ENCODE measurements at regions not wholly inside any gene's neighbourhood (a gene's known extent, or its start where the extent isn't known, plus 50 kb on each side); places are given as distances from the start of the nearest gene placed in this dataset.
"Not testable (repeated sequence)": the region's sequence is repeated elsewhere in the genome, so short reads cannot be mapped to it uniquely, and the experiment has no call there.

DNA sequence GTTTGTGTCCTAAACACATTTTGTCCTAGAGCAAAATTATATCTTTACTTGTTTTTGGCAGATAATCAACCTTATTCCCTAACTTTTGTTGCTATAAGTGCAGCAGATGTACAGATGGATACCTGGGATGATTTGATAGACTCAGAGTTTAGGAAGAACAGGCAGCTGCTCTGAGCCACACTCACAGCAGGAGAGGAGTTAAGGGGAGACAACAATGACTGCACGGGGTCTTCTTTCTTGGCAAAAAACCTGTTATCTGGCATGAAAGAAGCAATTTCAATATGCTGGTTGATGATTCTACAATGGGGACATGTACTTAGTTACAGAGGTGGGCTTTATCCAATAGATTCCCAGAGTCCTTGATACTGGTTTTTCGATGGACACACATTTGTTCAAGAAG, 258.9 kb upstream of the PCDH9 start:
- DNase-seq: no peak

DNA sequence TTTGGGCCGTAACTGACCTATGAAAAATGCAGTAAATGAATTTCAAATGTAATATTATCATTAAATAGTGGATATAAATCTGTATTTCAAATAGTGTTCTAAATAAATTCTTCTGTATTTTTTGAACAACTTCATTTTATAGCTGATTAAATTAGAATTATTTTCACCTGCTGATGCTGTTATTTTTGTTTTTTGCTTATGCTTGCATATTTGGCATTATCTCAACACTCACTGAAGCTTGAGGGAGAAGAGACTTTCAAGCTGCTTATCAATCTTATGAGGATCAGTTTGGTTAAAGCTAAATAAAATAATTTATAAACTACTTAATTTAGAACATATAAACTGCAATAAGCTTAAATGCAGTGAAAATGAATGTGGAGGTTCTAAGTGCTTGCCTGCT, 251.3 kb upstream of the PCDH9 start:
- no peak for DNase-seq

DNA sequence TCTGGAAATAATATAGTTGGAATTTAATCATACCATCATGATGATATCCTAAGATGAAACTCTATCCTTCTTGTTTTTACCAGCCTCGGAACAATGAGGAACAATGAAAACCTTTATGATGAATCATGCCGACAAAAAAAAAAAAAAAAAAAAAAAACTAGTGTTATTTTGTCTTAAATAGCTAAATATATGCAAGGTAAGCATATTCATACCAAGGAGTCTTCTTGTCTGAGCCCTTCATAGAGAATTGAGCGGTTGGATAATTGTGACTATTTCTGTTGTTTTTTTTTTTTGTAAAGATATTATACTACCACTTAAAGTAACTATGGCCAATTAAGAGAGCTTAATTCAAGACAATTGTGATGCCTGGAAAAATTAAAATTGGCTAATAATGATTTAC, 244.0 kb upstream of the PCDH9 start:
- DNase-seq: no peak

DNA sequence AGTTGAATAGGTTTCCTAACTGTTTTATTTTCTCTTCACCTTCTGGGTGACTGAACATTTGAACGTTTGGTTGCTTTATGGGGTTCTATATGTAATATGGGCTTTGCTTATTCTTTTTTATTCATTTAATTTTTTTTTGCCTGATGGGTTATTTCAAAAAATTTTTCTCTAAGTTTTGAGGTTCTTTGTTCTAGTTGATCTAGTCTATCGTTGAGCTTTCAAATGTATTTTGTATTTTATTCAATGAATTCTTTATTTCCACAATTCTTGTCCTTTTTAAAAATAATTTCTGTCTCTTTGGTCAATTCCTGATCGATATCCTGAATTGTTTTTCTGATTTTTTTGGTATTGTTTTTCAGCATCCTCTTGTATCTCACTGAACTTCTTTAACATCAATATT, 239.5 kb upstream of the PCDH9 start:
- no peak for DNase-seq

DNA sequence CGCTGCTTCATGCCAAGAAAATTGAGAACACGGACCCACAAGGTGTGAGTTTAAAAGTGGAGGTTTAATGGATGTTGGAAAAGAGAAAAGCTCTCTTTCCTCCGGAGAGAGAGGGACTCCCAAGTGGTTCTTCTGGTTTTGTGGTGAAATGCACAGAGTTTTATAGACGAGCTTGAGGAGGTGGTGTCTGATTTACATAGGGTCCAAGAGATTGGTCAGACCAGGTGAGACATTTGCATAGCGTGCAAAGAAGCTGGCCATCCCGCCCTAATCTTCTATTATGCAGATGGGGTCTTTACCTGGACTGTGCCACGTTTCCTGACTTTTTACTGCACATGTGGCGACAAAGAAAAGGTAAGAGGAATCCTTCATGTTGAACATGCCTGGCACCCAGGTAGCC, 236.4 kb upstream of the PCDH9 start:
- no peak for DNase-seq

DNA sequence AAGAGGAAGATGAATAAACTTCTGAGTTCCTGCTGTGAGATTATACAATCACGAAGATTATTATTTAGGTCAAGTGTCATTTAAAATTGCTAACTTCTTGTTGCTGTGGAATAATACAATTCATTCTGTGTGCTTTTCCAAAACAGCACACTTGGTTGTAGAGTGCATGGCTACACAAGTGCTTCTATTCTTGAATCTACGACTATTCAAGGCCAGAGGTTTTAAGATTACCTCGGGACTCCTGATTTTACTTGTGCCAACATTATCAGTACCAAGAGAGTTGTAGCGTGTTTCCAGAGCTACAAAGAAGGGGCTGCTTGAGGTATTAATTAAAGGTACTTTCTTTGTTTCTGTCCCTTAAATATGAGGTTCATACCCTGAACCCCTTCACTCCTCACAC, 234.0 kb upstream of the PCDH9 start:
- DNase-seq: no peak

DNA sequence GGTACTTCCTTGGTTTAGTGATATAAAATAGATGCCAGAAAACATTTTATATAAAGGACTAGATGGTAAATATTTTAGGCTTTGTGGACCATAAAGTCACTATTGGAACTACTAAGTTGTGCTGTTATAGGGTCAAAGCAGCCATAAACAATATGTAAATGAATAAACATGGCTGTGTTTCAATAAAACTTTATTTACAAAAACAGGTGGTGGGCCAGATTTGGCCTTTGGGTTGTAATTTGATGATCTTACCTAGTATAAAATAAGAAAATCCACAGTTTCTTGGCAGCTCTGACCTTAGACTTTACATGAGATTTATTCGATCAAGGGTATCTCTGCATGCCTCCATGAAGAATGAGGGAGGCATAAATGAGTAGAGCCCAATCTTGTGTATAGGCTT, 232.0 kb upstream of the PCDH9 start:
- no peak for DNase-seq

DNA sequence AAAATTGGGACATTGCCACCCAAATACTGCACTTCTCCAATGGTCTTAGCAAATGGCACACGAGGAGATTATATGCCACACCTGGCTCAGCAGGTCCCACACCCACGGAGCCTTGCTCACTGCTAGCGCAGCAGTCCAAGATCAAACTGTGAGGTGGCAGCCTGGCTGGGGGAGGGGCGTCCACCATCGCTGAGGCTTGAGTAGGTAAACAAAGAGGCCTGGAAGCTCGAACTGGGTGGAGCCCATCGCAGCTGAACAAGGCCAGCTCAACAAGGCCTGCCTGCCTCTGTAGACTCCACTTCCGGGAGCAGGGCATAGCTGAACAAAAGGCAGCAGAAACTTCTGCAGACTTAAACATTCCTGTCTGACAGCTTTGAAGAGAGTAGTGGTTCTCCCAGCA, 222.4 kb upstream of the PCDH9 start:
- not testable (repeated sequence) for DNase-seq

DNA sequence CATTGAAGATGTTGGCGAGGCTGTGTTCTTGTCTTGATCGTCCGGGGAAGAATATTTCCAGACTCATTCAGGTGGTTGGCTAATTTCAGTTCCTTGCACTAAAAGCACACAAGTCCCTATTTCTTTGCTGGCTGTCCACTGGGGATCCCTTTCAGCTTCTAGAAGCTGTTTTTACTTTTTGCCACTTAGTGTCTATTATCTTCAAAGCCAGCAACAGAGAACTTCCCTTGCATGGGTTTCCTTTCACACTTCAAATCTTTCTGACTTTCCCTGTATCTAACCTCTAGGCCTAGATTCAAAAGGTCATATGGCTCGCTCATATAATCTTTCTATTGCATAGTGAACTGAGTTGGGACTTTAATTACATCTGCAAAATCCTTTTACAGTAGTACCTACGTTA, 215.3 kb upstream of the PCDH9 start:
- DNase-seq: no peak

DNA sequence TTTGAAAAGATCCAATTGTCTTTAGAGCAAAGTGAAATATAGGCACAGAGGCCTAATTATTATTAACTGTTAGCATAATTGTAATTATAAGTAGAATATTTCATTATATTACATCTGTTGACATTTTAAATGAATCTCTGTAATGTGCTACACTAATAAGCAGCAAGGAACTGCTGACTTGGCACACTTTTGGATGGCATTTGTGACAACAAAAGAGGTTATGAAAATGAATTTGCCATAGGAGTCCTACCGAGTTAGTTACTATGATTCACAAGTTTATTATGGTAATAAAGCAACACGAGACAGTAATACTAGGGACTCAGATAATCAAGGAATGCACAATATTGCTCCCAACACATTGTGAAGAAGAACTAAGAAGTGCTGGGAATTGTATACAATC, 213.8 kb upstream of the PCDH9 start:
- no peak for DNase-seq

DNA sequence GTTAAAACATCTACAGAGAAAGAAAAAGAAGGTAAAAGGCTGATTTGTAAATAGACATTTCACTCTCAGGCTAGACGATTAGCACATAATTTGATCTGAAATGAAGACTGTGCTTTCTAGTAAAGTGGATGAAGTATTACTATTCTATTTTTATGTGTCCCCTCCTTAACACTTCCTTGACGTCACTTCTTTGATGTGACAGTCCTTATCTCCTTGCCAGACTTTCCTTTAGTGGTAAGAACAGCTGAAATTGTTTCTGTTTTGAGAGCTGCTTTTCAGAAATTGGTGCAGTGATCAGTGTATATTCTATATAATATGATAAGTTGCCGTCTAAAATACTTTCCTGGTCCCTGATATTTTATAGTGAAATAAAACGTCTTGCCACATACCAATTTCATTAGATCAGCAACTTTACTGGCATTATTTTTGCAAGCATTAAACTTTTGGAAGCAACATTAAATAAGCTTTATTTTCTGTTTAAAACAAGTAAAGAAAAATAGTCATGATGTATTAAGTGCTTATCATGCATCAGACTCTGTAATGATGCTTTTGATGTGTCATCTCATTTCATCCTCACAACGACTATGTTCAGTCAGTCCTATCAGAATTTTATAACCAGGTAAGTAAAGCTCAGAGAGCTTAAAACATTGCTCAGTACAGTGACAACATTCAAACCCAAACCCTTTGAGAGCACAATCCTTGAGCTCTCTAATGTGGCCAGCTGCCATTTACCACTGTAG, 210.3 kb upstream of the PCDH9 start:
- DNase-seq: no peak

DNA sequence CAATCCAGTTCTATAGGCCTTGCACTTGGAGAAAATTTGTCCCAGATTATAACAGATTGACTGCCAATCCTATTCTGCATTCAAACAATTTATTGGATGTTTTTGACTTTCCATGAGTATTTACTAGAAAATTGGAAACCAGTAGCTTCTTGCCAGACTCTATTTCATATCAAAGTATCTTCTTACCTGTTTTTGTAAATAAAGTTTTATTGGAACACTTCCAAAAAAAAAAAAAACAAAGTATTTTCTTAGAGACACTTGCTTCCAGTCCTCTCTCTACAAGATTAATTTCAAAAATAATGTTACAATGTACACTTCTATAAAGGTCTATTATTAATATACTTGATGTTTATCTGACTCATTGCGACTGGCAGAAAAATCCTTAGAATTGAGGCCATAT, 209.2 kb upstream of the PCDH9 start:
- DNase-seq: no peak

DNA sequence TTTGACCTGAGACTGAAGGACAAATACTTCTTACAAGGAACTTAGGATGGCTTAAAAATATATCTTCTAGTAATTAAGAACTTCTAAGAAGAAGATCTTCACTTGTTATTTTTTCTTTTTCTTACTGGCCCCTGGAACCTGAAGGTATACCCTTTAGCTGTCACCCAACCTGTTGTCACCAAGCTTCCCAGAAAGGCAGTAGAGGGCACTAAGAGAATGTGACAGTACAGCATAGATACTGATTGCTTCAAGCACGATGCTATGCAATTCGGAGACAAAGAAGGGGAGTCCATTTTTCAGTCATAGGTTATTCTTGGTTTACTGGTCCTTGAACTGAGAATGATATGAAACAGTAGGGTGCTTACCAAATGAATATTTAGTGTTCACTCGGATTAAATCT, 208.3 kb upstream of the PCDH9 start:
- DNase-seq: no peak

DNA sequence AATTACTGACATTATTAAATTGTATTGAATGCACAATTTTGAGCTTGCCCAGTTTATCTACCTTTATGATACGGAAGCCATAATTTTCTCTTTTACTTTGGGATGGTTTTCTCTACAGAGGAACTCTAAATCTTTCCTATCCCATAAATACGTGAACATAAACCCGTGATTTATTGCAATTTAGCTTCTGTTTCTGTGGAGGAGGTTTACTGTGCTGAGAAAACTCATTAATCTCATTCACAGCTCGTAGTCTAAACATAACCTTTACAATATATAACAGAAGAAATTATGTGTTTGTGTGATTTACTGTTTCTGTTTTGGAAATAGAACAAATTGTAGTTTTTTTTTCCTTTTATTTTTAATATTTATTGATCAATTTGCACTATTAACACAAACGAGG, 207.1 kb upstream of the PCDH9 start:
- DNase-seq: no peak

DNA sequence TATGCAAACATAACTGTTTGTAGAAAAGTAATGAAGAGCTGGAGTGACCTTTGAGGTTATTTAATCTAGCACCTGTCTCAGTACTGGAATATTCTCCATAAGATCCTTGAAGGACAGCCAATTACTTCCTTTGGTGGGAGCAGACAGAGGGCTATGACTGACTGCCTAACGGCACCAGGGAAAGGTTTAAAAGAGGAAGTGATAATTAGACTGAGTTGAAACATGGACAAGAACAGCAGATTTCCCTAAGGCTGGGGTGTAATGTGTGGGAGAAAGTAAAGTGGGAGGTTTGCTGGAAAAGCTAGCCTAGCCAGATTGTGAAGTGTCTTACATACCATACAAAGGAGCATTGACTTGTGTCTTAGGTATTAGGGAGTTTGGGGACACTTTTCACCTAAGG, 191.3 kb upstream of the PCDH9 start:
- no peak for DNase-seq

DNA sequence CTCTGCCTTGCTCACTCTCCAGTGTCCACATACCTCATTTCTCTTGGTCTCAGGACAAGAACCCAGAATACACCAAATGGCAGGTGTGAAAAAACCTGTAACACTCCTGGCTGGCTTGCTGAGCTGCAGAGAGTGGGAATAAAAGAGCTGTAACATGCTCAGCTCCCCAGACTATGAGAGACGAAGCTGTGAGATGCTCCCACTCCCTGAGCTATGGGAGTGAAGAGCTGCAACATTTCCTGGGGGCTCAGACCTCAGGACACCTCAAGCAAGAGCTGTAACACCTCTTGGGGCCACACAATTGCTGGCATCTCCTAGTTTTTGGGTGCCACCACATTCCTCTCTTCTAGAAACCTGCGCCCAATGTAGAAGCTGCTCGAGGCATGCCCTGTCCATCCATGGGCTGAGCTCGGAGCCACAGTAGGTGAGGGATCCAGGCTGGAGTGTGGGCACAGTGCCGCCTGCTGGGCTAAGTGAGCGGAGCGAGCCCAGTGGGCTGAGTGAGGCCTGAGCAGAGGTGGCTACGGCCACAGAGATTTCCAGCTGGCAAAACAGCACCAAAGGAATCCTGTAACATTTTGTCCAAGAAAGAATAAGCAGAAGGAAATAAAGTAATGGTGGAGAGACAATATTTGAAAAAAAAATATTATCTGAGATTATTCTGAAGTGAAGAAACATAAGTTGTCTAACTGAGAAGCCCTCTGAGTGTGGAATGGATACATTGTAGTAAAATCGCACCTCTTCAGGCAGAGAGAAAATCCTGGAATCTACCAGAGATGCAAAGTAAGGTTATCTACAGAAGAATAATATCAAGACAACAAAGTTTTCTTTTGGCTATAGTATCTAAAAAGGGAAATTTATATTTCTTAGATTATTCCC, 186.2 kb upstream of the PCDH9 start:
- DNase-seq: no peak

DNA sequence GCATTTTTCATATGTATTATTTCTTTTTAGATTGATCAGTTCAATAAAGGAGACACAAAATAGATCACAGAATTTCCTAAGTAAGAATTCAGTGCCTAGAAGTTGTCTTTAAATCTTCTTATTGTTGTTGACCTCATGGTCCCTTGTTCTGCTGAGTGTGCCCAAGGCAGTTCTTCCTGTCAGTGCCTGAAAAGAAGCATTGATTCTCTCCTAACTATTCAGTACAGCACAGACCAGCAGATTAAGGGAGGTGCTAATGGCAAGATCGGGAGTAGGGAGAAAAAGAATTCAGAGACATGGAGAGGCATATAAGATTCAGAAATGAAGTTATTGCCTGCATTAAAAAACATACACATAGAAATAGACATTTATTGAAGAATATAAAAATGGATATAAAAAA, 180.5 kb upstream of the PCDH9 start:
- DNase-seq: no peak

DNA sequence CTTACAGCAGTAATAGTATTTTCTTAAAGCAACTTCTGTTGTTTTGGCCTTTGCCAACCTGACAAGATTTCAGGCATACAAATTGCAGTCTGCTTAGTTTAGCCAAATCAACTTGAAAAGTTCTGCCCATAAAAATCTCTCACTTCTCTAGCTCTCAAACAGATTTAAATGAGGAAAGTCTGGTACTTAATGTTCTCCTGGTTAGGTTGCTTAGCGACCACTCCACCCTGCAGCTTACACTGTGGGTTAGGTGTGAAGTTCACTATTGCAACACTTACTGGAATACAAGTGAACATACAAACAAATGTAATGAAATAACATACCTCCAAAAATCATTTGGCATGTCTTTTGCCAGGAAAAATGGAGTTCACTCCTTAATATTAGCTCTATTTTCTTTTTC, 178.7 kb upstream of the PCDH9 start:
- no peak for DNase-seq

DNA sequence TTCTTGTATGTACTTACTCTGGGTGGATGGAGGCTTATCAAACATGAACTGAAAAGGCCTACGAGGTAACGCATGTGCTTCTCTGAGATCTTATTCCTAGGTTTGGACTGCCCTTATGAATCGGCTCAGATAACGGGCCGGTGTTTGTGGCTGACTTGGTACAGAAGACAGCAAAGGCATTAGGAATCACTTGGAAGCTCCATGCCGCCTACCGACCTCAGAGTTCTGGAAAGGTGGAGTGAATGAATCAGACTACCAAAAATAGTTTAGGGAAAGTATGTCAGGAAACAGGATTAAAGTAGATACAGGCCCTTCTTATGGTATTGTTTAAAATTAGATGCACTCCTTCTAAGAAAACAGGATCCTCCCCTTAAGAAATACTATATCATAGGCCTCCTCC, 172.4 kb upstream of the PCDH9 start:
- DNase-seq: no peak

DNA sequence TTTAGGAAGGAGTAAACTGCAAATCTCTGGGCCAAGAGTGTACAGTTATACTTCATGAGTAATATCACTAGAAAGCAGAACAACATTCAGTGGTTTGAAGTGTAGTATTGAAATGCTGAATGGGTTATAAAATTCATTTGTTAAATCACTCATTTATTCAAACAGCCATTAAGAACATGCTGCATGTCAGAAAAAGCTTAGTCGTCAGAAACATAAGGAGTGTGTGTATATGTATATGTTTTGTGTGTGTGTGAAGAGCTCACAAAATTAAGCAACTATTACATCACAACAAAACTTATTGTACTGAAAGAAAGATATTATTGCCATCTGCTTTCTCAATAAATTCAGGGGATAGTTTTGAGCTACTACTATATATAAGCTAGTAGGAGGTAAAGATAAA, 165.4 kb upstream of the PCDH9 start:
- DNase-seq: no peak

DNA sequence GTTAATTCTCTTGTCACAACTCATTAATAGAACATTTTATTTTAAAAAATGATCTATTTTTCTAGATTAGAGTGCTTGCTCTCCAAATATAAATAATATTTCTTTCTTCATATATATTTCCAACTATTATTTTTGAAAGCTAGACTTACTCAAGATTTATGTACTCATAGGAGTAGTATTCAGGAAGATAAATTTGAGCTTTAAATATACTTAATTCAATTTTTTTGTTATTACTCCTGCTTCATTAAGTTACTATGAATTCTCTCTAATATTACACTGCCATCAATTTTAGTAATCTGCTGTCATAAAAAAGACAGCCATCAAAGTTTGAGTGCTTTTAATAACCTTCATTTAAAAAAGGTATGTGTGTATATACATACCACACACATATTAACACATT, 161.9 kb upstream of the PCDH9 start:
- no peak for DNase-seq

DNA sequence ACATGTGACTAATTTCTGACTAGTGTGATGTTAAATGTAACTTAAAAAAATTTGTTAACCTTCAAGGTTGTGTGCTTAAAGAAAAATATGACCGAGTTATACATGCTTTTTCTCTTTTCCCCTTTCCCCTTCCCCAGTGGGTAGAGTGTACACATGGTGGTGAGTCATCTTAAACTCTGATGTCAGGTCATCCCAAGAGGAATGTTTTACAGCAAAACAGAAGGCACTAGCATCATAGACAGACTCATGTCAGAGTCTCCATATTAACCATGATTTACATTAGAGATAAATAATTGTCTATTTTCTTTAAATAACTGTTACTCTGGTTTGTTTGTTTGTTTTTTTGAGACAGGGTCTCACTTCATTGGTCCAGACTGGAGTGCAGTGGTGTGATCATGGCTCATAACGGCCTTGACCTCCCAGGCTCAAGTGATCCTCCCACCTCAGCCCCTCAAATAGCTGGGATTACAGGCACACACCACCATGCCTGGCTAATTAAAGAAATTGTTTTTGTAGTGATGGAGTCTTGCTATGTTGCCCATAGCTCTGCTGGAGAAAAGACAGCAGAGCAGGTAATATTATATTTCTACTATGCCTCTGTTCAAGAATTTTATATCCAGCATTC, 160.4 kb upstream of the PCDH9 start:
- DNase-seq: peak; percentile 29

DNA sequence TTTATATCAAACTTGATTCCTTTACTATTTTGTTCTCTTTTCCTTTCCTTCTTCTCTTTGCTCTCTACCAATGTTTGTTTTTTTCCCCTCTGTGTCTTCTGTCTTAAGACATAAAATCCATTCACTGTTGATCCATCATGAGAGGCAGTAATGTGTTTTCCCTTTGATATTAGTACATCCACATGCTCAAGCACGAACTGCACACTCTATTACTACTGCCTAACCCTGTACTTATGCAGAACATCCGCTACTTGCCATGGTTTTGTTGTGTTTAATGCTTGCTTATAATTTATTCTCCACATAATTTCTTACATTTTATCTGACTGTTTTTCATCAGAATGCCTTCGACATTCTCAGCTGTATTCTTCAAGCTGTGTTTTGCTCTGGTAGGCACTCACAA, 159.0 kb upstream of the PCDH9 start:
- no peak for DNase-seq

DNA sequence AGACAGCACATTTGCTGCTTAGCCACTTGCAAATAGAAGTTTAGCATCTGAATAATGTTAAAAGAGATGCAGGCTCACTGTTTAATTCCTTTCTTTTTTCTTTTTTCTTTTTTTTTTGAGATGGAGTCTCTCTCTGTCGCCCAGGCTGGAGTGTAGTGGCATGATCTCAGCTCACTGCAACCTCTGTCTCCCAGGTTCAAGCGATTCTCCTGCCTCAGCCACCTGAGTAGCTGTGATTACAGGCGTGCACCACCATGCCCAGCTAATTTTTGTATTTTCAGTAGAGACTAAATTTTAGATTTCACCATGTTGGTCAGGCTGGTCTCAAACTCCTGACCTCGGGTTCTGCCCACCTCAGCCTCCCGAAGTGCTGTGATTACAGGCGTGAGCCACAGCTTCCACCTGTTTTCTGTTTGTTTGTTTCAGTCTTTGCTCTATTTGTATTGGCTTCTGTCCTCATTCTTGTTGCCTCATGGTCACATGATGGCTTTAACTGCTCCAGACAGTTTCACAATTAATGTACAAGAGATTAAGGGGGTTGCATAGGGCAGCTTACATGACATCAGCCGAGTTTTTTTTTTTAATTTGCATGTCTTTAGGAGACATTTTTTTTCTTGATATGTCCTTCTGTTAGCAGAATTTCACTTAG, 153.1 kb upstream of the PCDH9 start:
- DNase-seq: not testable (repeated sequence)

Measured in fibroblast of skin of right quadriceps (primary cell).